Heart right ventricle (tissue), 16 donors: ENCODE measurements at regions not wholly inside any gene's neighbourhood (a gene's known extent, or its start where the extent isn't known, plus 50 kb on each side); places are given as distances from the start of the nearest gene placed in this dataset.
"Not testable (repeated sequence)": the region's sequence is repeated elsewhere in the genome, so short reads cannot be mapped to it uniquely, and the experiment has no call there.

Experiments used
- ATAC-seq, 8 donors: fragments of 200-7000 bp; cut with Tn5 transposase; one replicate each; pipeline ENCODE4 v1.9.1; 2020; ENCODE audit warnings: mild to moderate bottlenecking in 8 of 8, moderate library complexity in 8 of 8, moderate number of reproducible peaks in 1 of 8
- DNase-seq, 2 donors: peaks; one replicate each; pipeline ENCODE4 v3.0.0-alpha.2; 2020
- H3K27ac ChIP-seq, 10 donors: fragments of 200-600 bp; sonication (generic) in 2 of 10; one replicate each; pipeline versions ENCODE4 v1.5.0 to v1.8.0; 2020 to 2022; ENCODE audit warnings: mild to moderate bottlenecking in 3 of 10
- H3K27me3 ChIP-seq, 7 donors: fragments of 200-600 bp; one replicate each; pipeline ENCODE4 v1.8.0; 2021 to 2022; ENCODE audit warnings: mild to moderate bottlenecking in 2 of 7
- H3K36me3 ChIP-seq, 9 donors: fragments of 200-600 bp; sonication (generic) in 1 of 9; one replicate each; pipeline versions ENCODE4 v1.5.0 to v1.8.0; 2020 to 2022; ENCODE audit warnings: mild to moderate bottlenecking in 2 of 9
- H3K4me1 ChIP-seq, 9 donors: fragments of 200-600 bp; sonication (generic) in 1 of 9; one replicate each; pipeline versions ENCODE4 v1.5.0 to v1.8.0; 2020 to 2022; ENCODE audit warnings: mild to moderate bottlenecking in 4 of 9
- H3K4me3 ChIP-seq, 10 donors: fragments of 200-600 bp; sonication (generic) in 2 of 10; one replicate each; pipeline versions ENCODE4 v1.5.0 to v1.8.0; 2020 to 2022; ENCODE audit warnings: mild to moderate bottlenecking in 7 of 10, moderate library complexity in 2 of 10
- H3K9me3 ChIP-seq, 11 donors: fragments of 200-600 bp in 10 of 11; sonication (generic) in 2 of 11; one replicate each; pipeline versions ENCODE4 v1.5.0 to v1.8.0; 2013 to 2022; ENCODE audit warnings: mild to moderate bottlenecking in 2 of 11, control low read depth in 1 of 11, moderate library complexity in 1 of 11
- WGBS, 2 donors: extraction: QIAGEN DNeasy Blood & Tissue Kit; methylation state at CpG; one replicate each; pipeline ENCODE4 v1.1.7; 2013; ENCODE audit warnings: inconsistent platforms in 1 of 2; 5-methylcytosine and 5-hydroxymethylcytosine counted together
- intact Hi-C, 10 donors: fragments of 100-400 bp; cut with DNase I; formaldehyde crosslinking; loops; one replicate each; pipeline versions ENCODE4 v1.11.1 to v1.14.2; 2022
- TF ChIP-seq, protein P1 (sequence below), 9 donors: fragments of 200-600 bp; sonication (generic) in 2 of 9; IDR thresholded peaks; one replicate each; pipeline versions ENCODE4 v1.5.0 to v1.8.0; 2021 to 2022; ENCODE audit warnings: antibody characterized with exemption in 9 of 9, mild to moderate bottlenecking in 5 of 9, moderate library complexity in 1 of 9
- donor health status: Arrhythmogenic right ventricular cardiomyopathy.
- donor health status: ischemic (EF 13 %, LVEDD 7.1; RV severe dilation, severe dysfunction).
- donor health status: healthy with polysubstance abuse.
- donor health status: DM: no; HTN: yes; CAD: no.
- donor health status: DM: no; HTN: no; CAD: no.
- donor health status: ischemic (EF 25% LVEDD 6.9; RV normal size, moderate dysfunction).
- donor health status: ischemic (EF 25% LVEDD 5.7; RV mildly dilated, moderate dysfunction).
- donor health status: healthy.
- donor health status: DM: yes; HTN: yes; CAD: no.
- donor health status: Ischemic cardiomyopathy.
- donor health status: ischemic (EF 35%, LVEDD 5.7; RV mildly dilated, moderate dysfunction).
- donor health status: nonischemic (EF 11% LVEDD 7.7; RV severe dilation, severe dysfunction).
- donor health status: DM: yes; HTN: yes; CAD: no.
- donor health status: PGD.
- donor health status: ischemic (EF 29% LVEDD 5.4; RV normal size, mild dysfunction).
- donor health status: nonischemic (EF 23%, LVEDD 6.1; RV moderate dilation, normal function).

DNA sequence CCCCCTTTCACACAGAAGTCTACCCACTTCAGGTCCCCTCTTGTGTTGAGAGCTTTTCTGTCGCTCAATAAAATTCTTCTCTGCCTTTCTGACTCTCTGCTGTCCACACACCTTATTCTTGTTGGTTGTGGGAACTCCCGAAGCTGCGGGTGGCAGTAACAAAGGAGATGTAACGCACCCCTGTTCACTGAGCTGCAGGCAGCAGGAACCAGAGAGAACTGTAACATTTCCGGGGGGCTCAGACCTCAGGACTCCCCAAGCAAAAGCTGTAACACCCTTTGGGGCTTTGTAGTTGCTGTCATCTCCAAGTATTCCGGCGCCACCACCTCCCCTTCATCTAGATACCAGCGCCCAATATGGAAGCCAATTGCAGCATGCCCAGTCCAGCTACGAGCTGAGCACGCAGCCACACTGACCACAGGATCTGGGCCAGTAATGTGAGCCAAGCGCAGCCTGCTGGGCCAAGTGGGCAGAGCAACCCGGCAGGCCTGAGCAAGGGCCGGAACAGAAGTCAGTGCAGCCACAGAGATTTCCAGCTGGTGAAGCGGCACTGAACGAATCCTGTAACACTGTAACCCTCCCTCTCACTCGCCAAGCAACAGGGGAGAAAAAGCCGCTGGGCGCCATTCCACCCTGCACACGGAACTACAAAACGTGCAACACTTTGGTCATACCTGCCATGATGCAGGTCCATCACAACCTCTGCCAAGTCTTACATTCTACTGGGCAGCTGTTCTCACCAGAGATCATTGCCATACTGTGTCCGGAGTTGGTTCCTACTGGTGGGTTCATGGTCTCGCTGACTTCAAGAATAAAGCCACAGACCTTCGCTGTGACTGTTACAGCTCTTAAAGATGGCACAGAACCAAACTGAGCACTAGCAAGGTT, 194.3 kb downstream of the SPATA31A6 start:
- H3K9me3 ChIP-seq: peaks cover 0 to 21% (median 0%) of the 10 kb centered on the region in 11 donors
- WGBS, 2 donors: 81 to 83% methylated on average over 23 of the region's 23 CpGs
- intact Hi-C loops: not testable (repeated sequence)

DNA sequence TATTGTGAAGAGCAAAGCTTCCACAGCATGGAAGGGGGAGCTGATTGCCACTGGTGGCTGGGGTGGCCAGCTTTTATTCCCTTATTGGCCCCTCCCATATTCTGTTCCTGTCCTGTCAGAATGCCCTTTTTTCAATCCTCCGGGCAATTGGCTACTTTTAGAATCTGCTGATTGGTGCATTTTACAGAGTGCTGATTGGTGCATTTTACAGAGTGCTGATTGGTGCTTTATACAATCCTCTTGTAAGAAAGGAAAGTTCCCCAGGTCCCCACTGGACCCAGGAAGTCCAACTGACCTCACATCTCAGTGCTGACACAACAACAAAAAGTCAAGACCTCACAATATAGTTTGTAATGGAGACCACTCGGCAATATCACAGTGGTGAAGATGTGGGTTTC, 195.0 kb downstream of the SPATA31A6 start:
- no peaks in the 10 kb centered on the region for H3K4me1 ChIP-seq
- TF ChIP-seq, protein P1, sequence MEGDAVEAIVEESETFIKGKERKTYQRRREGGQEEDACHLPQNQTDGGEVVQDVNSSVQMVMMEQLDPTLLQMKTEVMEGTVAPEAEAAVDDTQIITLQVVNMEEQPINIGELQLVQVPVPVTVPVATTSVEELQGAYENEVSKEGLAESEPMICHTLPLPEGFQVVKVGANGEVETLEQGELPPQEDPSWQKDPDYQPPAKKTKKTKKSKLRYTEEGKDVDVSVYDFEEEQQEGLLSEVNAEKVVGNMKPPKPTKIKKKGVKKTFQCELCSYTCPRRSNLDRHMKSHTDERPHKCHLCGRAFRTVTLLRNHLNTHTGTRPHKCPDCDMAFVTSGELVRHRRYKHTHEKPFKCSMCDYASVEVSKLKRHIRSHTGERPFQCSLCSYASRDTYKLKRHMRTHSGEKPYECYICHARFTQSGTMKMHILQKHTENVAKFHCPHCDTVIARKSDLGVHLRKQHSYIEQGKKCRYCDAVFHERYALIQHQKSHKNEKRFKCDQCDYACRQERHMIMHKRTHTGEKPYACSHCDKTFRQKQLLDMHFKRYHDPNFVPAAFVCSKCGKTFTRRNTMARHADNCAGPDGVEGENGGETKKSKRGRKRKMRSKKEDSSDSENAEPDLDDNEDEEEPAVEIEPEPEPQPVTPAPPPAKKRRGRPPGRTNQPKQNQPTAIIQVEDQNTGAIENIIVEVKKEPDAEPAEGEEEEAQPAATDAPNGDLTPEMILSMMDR (IDR thresholded peaks at IDR 0.05): no peak
- intact Hi-C loops: no loop called here
- H3K27me3 ChIP-seq: no peaks in the 10 kb centered on the region
- H3K4me3 ChIP-seq: no peak overlapping the region
- no peak overlapping the region for H3K27ac ChIP-seq
- peaks cover 0 to 21% (median 0%) of the 10 kb centered on the region in 11 donors for H3K9me3 ChIP-seq
- DNase-seq: no peak
- 94 to 96% methylated on average over 2 of the region's 2 CpGs for WGBS, 2 donors
- no peak for ATAC-seq
- H3K36me3 ChIP-seq: no peaks in the 10 kb centered on the region

More for the DNA sequence above, 194.3 kb downstream of the SPATA31A6 start:
- not testable (repeated sequence) for H3K4me3 ChIP-seq, H3K36me3 ChIP-seq, DNase-seq, H3K27ac ChIP-seq, H3K4me1 ChIP-seq, H3K27me3 ChIP-seq
- ATAC-seq: peak in 2 of 8 donors; percentile 37 to 38

- not testable (repeated sequence) for DNase-seq, H3K4me1 ChIP-seq
- 60 to 66% methylated on average over 1 of the region's 1 CpG for WGBS, 2 donors
Measured at GRCh38 chr9:42379602-42380001, 196.1 kb downstream of the SPATA31A6 start.

DNA sequence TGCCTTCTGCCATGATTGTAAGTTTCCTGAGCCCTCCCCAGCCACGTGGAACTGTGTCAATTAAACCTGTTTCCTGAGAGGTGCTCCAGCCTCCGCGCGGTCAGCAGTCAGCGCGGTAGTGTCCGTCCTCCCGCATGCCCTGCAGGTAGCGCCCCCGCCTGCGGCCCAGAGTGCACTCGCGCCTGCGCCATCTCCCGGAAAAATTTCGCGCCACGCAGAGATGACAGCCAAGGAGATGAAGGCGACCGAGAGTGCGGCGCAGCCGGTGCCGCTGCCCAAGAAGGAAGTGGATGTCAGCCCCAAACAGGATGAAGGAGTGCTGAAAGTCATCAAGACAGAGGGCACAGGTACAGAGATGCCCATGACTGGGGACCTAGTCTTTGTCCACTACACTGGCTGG, 201.1 kb downstream of the SPATA31A6 start:
- H3K36me3 ChIP-seq, H3K4me3 ChIP-seq, H3K4me1 ChIP-seq, H3K27me3 ChIP-seq, intact Hi-C loops, H3K27ac ChIP-seq, DNase-seq: not testable (repeated sequence)
- WGBS, 2 donors: 93 to 95% methylated on average over 24 of the region's 24 CpGs
- ATAC-seq: peak in 1 of 8 donors; percentile 11
- H3K9me3 ChIP-seq: peaks cover 0 to 16% (median 0%) of the 10 kb centered on the region in 11 donors

More at GRCh38 chr9:42379602-42380001, 196.1 kb downstream of the SPATA31A6 start:
- ATAC-seq, H3K36me3 ChIP-seq, H3K27me3 ChIP-seq, H3K4me3 ChIP-seq, H3K27ac ChIP-seq, intact Hi-C loops: not testable (repeated sequence)
- peaks cover 0 to 21% (median 0%) of the 10 kb centered on the region in 11 donors for H3K9me3 ChIP-seq

DNA sequence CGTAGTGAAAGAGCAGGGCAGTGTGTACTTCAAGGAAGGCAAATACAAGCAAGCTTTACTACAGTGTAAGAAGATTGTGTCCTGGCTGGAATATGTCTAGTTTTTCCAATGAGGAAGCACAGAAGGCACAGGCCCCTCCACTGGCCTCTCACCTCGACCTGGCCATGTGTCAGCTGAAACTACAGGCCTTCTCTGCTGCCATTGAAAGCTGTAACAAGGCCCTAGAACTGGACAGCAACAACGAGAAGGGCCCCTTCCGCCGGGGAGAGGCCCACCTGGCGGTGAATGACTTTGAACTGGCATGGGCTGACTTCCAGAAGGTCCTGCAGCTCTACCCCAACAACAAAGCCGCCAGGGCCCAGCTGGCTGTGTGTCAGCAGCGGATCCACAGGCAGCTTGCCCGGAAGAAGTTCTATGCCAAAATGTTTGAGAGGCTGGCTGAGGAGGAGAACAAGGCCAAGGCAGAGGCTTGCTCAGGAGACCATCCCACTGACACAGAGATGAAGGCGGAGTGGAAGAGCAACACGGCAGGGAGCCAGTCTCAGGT, 202.2 kb downstream of the SPATA31A6 start:
- H3K4me3 ChIP-seq, H3K27ac ChIP-seq, intact Hi-C loops, ATAC-seq, H3K4me1 ChIP-seq, H3K9me3 ChIP-seq, H3K36me3 ChIP-seq, H3K27me3 ChIP-seq: not testable (repeated sequence)
- WGBS, 2 donors: 74 to 79% methylated on average over 9 of the region's 11 CpGs
- peak in 1 of 2 donors; percentile 28 for DNase-seq

DNA sequence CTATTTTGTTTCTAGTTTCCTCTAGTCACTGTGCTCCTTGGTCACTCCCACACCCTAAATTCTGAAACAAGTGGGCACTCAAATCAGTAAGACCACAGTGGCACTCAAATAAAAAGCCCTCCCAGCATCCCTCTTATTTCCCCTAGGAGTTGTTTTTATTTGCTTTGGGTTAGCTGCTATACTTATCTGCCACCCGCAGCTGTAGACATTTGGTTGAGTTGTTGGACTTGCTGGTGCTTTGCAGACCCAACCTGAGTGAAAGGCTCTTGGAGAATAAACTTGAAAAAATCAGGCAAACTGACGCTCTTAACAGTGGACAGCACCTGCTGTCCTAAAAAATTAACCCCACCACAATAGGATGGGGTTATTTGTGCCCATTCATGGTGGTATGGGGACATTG, 203.0 kb downstream of the SPATA31A6 start:
- ATAC-seq (no peak), DNase-seq (no peak)
- TF ChIP-seq, protein P1 (IDR thresholded peaks at IDR 0.05): no peak
- Histone ChIP-seq H3K4me1 (no peaks in the 10 kb centered on the region), H3K27me3 (no peaks in the 10 kb centered on the region), H3K4me3 (no peak overlapping the region), H3K27ac (no peak overlapping the region), H3K9me3 (peaks cover 0 to under 1% (median 0%) of the 10 kb centered on the region in 11 donors), H3K36me3 (no peaks in the 10 kb centered on the region)
- 50 to 57% methylated on average over 2 of the region's 2 CpGs for WGBS, 2 donors
- intact Hi-C loops: no loop called here
